Activated gamma-delta T cell (primary cell): ENCODE measurements at regions not wholly inside any gene's neighbourhood (a gene's known extent, or its start where the extent isn't known, plus 50 kb on each side); places are given as distances from the start of the nearest gene placed in this dataset.

Experiments used
- DNase-seq: peaks from one replicate; lab custom pipeline; 2025; lab: John Stamatoyannopoulos, UW

GRCh38 chr2:139835101-139835500 lies 1054.9 kb upstream of the NXPH2 start:
- DNase-seq: no peak

DNA sequence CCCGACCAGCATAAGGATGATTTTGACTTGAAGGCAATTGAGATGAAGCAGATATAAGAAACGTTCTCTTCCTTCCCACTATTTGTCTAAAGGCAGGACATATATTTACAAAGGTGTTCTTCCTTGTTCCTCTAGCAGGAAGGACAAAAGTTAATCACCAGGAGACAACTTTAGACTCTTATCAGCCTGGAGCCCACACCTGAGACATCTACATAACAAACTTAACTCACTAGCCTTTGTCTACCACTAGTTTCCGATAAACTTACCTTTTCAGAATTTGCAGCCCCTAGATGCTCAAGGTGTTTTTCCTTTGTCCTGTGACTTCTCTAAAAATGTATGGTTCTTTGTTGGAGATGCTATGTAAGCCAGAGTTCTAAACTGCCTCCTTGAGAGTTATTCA lies 1047.8 kb upstream of the NXPH2 start:
- no peak for DNase-seq

- no peak for DNase-seq
Observed at GRCh38 chr2:139825726-139826125, 1045.5 kb upstream of the NXPH2 start.

- no peak for DNase-seq
Observed at GRCh38 chr2:139819273-139819796, 1039.1 kb upstream of the NXPH2 start.

DNA sequence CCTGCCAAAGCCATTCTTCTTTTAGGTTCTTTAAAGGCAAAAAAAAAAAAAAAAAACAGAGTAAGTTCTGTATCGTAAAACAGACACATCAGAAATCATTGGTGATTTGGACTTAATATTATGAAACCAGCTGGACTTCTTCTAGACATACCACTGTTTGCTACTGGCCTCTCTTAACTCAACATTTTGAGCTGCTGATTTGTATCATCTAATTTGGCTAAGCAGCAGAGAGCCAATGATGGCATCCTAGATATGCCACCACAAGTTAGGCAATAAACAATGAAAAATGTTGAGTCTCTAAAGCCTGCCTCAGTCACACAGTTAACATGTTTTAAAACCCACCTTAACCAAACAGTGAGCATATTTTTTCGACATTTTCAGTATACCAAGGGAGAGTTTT lies 1034.3 kb upstream of the NXPH2 start:
- DNase-seq: no peak

DNA sequence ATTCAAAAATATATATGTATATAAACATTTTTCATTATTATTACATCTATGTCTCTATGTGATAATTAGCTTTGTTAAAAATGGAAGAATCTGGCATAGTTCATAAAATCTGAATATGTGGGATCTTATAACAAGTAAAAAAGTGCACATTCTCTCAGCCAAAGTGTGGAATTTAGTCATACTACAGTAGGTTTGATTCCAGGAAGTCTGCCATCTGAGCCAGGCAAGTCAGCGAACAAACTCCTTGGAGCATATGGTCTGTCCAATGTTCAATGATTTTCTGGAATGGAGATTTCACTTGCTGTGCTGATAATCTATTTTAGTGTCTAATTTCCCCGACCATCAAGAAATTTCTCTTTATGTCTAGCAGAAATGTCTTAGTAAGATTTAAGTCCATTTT lies 1033.2 kb upstream of the NXPH2 start:
- DNase-seq: no peak

- no peak for DNase-seq
Observed at GRCh38 chr2:139805441-139805840, 1025.3 kb upstream of the NXPH2 start.

GRCh38 chr2:139798391-139798790 lies 1018.2 kb upstream of the NXPH2 start:
- no peak for DNase-seq

DNA sequence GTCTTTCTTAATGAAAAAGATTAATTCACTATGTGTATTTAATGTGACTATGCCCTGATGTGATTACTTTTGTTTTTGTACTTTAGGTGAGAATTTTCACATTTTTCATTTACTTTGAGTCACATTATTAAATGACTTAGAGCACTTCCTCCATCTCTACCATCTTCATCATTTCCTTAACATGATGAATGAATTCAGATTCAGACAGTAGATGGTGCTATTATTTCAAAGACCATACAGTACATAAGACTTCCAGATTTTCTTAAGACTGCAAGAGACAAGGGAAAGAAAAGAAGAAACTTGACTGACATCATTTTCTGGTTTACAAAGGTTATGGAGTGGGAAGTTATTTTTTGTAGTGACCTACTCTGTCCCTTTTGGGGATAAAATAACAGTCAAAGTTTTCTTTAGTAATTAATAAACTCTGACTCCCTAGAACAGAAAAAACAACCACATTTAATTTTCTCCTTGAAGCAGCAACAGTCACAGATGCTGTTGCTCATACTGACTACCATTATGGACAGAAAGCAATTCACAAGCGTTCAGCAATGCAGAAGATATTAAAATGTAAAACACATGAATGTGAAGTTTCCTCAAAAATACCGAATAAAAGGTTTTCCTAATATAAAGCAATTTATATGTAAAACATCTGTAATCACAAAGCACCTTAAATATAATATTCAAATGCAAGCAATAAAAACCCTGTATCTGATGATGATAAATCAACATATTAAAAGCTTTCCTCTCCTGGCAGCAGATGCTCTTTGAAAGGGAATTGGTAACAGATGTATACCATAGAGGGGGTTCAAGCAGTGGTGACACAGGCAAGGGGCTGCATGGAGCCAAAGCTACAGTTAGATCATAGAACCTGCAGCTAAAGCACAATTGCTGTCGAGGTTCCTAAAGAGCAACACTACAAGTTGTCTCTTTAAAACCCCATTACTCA lies 1010.9 kb upstream of the NXPH2 start:
- DNase-seq: no peak

GRCh38 chr2:139790136-139790535 lies 1009.9 kb upstream of the NXPH2 start:
- no peak for DNase-seq

DNA sequence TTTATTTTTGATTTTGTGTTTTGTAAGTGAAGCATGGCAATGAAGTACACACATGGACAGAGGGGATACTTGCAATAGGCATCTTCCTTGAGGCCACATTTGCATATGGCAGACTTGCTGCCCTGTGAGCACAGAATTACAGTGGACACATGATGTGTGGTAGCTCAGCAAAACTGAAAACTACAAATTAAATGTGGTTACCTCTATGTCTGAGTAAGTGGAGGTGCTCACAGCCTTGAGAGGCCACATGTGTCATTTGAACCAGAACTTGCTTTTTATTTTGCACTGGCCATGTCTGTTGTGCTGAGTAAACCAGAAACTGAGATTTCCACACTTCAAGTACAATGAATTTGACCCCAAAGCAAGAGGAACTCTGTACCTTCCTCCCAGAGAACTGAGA lies 998.5 kb upstream of the NXPH2 start:
- no peak for DNase-seq

GRCh38 chr2:139773720-139774277 lies 993.6 kb upstream of the NXPH2 start:
- DNase-seq: no peak

- DNase-seq: no peak
Observed at GRCh38 chr2:139769633-139770032, 989.4 kb upstream of the NXPH2 start.

- no peak for DNase-seq
Observed at GRCh38 chr2:139763705-139764104, 983.5 kb upstream of the NXPH2 start.

DNA sequence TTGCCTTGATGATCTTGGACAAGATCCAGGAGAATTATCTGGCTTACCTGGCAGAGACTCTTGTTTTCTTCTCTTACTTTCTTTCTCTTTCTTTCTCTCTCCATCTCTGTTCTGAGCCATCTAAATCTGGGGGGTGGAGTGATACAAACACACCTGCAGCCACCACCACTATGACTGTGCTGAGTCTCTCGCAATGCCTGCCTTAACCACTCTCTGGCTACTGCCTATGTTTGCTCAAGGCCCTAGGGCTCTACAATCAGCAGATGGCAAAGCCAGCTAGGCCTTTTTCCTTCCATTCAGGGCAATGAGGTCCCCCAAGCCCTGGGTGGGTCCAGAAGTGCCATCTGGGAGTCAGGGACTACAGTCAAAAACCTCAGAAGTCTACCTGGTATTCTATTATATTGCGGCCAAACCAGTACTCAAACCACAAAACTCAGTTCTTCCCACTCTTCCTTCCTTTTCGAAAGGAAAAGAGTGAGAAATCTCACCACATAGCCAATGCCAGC lies 978.9 kb upstream of the NXPH2 start:
- no peak for DNase-seq

GRCh38 chr2:139746901-139747300 lies 966.7 kb upstream of the NXPH2 start:
- DNase-seq: no peak

GRCh38 chr2:139744273-139744672 lies 964.1 kb upstream of the NXPH2 start:
- no peak for DNase-seq

DNA sequence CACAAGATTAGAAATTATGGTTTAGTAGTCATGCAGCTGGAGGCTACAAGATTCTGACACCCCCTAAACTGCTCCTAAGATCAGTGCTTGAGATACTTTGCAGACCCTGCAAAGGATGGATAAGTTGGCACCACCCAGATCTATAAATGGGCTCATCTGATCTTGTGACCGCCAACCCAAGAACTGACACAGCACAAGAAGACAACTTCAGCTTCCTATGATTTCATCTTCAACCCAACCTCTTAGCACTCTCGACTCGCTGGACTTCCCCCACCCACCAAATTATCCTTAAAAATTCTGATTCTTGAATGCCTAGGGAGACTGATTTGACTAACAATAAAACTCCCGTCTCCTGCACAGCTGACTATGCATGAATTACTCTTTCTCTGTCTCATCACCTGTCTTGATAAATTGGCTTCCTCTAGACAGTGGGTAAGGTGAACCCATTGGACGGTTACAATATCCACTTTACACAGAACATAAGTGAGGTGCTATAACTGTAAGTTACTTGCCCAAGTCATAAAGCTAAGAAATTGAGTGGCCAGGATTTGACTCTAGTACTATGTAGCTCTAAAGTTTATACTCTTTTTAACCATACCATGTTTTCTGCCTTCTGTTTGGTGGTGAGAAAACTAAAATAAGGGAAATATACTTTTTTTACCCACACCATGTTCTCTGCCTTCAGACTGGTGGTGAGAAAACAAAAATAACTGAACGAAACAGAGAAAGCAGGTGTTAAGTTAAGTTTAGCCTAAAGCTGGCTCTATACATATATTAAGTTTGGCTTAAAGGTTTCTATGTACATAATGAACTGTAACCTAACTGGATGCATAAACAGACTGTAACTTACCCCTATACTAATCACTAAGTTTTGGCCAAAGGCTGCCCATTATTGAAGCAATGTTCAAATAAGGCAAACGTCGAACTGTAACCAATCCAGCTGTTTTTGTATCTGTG lies 962.3 kb upstream of the NXPH2 start:
- DNase-seq: no peak

GRCh38 chr2:139737659-139738058 lies 957.5 kb upstream of the NXPH2 start:
- DNase-seq: no peak

DNA sequence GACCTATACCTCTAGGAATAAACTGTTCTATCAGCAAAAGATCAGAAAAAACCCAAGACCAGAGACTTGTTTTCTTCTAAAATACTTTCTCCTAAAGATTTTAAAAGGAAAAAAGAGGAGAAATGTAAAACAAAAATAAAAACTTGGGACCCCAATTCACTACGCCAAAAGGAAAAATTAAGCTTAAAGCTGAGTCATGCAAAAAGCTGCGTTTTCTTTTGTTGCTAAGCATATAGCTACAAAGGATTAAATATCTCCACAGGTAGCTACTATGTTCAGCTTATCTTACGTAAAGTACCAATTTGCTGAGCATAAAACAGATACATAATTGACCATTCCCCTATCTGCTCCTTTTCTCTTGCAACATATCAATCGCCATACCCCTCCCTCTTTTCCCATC lies 950.0 kb upstream of the NXPH2 start:
- no peak for DNase-seq

DNA sequence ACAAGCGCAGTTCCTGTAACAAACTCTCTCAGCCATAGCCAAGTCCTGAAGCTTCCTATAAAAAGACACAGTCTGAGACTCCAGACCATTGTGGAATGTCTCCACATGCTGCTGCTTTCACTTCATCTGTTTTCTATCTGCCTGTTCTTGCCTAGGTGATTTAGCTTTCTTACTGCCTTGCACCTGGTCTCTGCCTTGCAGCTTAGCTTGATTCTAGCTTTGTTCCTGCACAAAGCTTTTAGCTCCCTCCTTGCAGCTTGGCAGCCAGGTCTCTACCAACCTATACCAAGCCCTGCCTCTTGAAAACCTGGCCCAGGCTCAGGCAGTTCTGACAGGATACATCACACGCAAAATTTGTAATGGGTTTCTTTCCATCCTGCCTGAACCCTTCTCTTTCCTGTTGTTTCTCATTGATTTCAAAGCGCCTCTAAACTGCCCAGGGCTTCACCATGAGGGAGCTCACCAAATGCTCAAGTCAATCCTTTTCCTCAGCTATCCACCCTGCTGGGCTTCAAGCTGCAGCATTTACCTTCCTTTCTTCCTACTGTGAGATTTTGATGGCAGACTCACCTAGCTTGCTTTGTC lies 941.3 kb upstream of the NXPH2 start:
- no peak for DNase-seq

DNA sequence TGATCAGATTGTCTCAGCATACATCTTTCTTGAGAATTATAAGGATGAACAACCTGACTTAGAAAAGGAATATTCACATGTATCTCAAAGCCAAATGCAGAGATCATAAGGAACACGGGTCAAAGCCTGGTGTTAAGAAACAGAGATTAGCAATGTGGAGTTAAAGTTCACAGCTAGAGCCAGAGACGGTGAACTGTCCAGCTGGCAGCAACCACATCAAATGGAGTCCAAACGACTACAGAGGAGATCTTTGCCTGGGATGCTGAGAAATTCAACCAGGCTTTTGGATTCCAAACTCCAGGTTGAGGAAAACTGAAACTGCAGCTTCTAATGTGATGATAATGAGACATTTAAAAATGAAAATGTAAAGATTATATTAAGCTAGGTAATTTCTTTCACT lies 939.9 kb upstream of the NXPH2 start:
- DNase-seq: no peak
